NT2/D1 (cell line): ENCODE measurements at regions not wholly inside any gene's neighbourhood (a gene's known extent, or its start where the extent isn't known, plus 50 kb on each side); places are given as distances from the start of the nearest gene placed in this dataset.

Experiments used
- DNase-seq: peaks from one replicate; pipeline ENCODE4 v3.0.0-alpha.2; 2011; ENCODE audit warnings: low read depth, low spot score
- H3K27me3 ChIP-seq: 2 replicates; pipeline ENCODE4 v1.6.0; 2011; ENCODE audit warnings: mild to moderate bottlenecking; ENCODE audit not compliant: insufficient read length, insufficient read depth
- H3K36me3 ChIP-seq: 2 replicates; pipeline ENCODE4 v1.6.1; 2011; ENCODE audit warnings: mild to moderate bottlenecking, low read length, mixed read lengths; ENCODE audit not compliant: insufficient read depth, insufficient read length
- H3K4me1 ChIP-seq: 2 replicates; pipeline ENCODE4 v1.5.1; 2011; ENCODE audit not compliant: insufficient read depth, insufficient read length
- H3K4me3 ChIP-seq: 2 replicates; pipeline ENCODE4 v1.5.1; 2011; ENCODE audit warnings: low read depth; ENCODE audit not compliant: insufficient read length
- H3K9ac ChIP-seq: 2 replicates; pipeline ENCODE4 v1.6.0; 2011; ENCODE audit warnings: low read depth; ENCODE audit not compliant: insufficient read length
- H3K9me3 ChIP-seq: 2 replicates; pipeline ENCODE4 v1.5.1; 2011; ENCODE audit warnings: mild to moderate bottlenecking, low read length; ENCODE audit not compliant: insufficient read depth
- SUZ12 ChIP-seq: IDR thresholded peaks from 2 replicates; pipeline ENCODE4 v1.6.1; 2011; ENCODE audit not compliant: insufficient read length, insufficient read depth; ENCODE audit errors: extremely low read depth
- YY1 ChIP-seq: IDR thresholded peaks from 2 replicates; pipeline ENCODE4 v1.6.1; 2011; ENCODE audit not compliant: insufficient read length, insufficient read depth
- ZNF274 ChIP-seq: IDR thresholded peaks from 2 replicates; pipeline ENCODE4 v1.6.1; 2011; ENCODE audit warnings: mild to moderate bottlenecking, low read depth, low read length

DNA sequence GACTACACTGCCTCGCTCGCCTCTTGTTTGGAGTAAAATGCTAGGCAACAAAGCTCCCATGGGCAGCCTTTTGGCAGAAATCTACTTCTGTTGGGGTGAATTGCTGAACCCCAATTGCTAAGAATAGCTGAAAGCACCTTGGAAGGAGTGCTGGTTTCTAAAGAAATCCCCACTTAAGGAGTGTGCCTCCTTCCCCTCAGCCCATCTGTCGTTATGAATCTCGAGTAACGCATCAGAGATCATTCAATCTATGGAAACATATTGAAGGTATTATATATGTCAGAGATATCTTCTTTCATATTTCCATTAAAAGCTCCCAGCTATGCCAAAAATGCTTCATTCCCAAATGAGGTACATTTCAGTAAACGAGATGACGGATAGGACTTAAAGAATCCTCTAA lies 229.6 kb upstream of the BLID start:
- no peak overlapping the region for H3K4me3 ChIP-seq
- no peaks in the 10 kb centered on the region for H3K9me3 ChIP-seq
- no peaks in the 10 kb centered on the region for H3K36me3 ChIP-seq
- H3K27me3 ChIP-seq: no peaks in the 10 kb centered on the region
- no peaks in the 10 kb centered on the region for H3K4me1 ChIP-seq
- no peak overlapping the region for H3K9ac ChIP-seq
- DNase-seq: no peak
- no peak for TF ChIP-seq YY1
- no peak for TF ChIP-seq ZNF274
- no peak for TF ChIP-seq SUZ12

DNA sequence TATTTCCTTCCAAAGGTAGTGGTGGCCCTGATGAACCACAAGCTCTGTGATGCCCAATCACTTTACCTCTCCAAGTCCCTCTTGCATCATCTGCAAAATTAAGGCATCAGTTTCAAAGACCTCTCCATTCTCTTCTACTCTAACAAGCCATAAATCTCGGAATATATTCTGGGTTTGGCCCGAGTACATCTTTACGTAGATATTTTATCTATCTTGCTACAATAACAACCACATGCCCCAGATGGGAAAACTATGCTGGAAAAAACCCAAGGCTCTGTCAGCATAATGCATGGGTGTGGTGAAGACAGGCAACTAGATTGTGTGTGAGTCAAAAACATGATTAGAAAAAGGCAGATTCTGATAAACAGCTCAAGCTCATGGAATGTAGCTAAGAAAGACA lies 228.2 kb upstream of the BLID start:
- Histone ChIP-seq H3K9ac (no peak overlapping the region), H3K4me1 (no peaks in the 10 kb centered on the region), H3K9me3 (no peaks in the 10 kb centered on the region), H3K4me3 (no peak overlapping the region), H3K27me3 (no peaks in the 10 kb centered on the region), H3K36me3 (no peaks in the 10 kb centered on the region)
- DNase-seq: no peak
- TF ChIP-seq ZNF274: no peak
- TF ChIP-seq SUZ12: no peak
- no peak for TF ChIP-seq YY1

DNA sequence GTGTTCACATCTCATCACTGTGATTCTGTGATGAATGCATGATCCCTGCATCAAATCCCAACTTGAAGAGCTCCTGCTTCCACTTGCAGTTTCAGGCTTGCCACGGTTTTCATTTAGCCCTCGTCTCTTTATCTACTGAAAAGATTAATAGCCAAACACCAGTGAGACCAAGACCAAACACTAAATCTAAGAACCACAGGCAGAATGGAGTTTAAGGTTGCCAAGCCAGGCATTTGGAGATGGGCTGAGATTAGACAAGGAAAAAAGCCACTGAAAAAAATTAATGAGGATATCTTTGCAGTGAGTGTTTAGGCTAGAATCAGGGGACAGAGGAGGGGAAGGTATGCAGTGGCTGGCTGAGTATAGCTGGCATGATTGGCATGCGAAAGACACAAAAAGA lies 227.2 kb upstream of the BLID start:
- Histone ChIP-seq H3K36me3 (no peaks in the 10 kb centered on the region), H3K9me3 (no peaks in the 10 kb centered on the region), H3K4me1 (no peaks in the 10 kb centered on the region), H3K9ac (no peak overlapping the region), H3K4me3 (no peak overlapping the region), H3K27me3 (no peaks in the 10 kb centered on the region)
- no peak for DNase-seq
- TF ChIP-seq ZNF274: no peak
- no peak for TF ChIP-seq SUZ12
- TF ChIP-seq YY1: no peak

DNA sequence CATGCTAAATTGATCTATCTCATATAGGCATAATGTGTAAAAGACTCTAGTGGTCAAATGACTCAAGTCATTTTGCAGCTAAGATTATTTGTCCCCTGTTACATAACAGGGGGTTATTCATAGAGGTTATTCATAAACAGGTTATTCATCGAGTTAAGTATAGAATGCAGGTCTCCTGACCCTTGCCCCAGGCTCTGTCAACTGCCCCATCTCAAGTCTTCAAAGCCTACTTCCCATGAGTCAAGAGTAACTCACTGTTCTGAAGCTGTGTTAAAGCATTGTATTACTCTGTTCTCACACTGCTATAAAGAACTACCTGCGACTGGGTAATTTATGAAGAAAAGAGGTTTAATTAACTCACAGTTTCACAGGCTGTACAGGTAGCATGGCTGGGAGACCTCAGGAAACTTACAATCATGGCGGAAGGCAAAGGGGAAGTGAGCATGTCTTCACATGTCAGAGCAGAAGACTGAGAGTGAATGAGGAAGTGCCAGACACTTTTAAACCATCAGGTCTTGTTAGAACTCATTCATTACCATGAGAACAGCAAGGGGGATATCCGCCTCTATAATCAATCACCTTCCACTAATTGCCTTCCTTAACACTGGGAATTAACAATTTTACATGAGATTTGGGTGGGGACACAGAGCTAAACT lies 226.2 kb upstream of the BLID start:
- DNase-seq: no peak
- H3K36me3 ChIP-seq: no peaks in the 10 kb centered on the region
- TF ChIP-seq SUZ12 (no peak), YY1 (no peak), ZNF274 (no peak)

DNA sequence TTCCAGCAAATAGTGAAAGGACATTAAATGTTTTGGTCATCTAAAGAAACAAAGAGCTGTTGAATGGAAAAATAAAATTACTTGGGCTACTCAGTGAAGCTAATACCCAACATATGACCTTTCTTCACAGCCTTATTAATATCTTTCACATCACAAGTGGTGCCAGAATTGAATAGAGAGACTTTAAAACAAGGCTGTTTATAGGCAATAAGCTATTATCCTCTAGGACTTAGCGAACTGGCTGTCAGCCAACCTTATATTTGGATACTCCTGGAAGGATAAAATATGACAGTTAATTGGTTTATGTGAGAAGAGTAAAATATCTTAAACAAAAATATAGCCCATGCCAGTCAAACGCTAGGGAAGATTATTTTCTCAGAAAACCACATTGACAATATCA lies 225.5 kb upstream of the BLID start:
- TF ChIP-seq ZNF274: no peak
- TF ChIP-seq YY1: no peak
- TF ChIP-seq SUZ12: no peak
- Histone ChIP-seq H3K9me3 (no peaks in the 10 kb centered on the region), H3K4me1 (no peaks in the 10 kb centered on the region), H3K36me3 (no peaks in the 10 kb centered on the region), H3K27me3 (no peaks in the 10 kb centered on the region), H3K4me3 (no peak overlapping the region), H3K9ac (no peak overlapping the region)
- no peak for DNase-seq

More for the DNA sequence above, 226.2 kb upstream of the BLID start:
- Histone ChIP-seq H3K4me1 (no peaks in the 10 kb centered on the region), H3K9me3 (no peaks in the 10 kb centered on the region), H3K27me3 (no peaks in the 10 kb centered on the region), H3K9ac (no peak overlapping the region), H3K4me3 (no peak overlapping the region)

DNA sequence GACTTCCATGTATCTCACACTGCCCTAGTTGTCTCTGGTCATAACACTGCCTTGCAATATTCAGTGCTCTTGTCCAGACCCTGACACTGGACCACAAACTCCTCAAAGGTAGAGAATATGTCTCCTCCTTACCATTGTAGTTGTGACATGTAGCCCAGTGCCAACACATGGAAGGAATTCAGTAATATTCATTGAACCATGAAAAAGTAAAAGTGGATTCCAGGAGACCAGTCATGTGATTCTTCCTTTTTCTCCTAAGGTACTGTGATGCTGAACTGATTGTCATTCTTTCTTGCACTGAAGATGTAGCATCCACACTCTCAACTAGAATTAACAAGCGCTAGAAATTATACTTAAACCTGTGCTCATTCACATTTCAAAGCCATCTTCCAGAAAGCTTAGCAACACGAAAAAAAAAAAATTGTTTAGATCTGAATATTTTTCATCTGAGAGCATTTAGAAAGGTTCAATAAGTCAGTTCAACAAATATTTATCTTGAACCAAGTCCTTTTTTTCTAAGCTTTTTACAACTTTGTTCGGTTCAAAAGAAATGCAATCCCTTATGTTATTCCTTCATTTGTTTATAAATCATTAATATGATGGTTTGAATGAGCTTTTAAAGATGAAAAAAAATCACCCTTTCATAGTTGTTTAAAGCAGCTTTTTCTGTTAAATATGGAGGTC lies 224.7 kb upstream of the BLID start:
- H3K9ac ChIP-seq: no peak overlapping the region
- no peaks in the 10 kb centered on the region for H3K4me1 ChIP-seq
- H3K36me3 ChIP-seq: no peaks in the 10 kb centered on the region
- H3K9me3 ChIP-seq: no peaks in the 10 kb centered on the region
- no peaks in the 10 kb centered on the region for H3K27me3 ChIP-seq
- TF ChIP-seq YY1 (no peak), SUZ12 (no peak), ZNF274 (no peak)
- DNase-seq: no peak
- H3K4me3 ChIP-seq: no peak overlapping the region

DNA sequence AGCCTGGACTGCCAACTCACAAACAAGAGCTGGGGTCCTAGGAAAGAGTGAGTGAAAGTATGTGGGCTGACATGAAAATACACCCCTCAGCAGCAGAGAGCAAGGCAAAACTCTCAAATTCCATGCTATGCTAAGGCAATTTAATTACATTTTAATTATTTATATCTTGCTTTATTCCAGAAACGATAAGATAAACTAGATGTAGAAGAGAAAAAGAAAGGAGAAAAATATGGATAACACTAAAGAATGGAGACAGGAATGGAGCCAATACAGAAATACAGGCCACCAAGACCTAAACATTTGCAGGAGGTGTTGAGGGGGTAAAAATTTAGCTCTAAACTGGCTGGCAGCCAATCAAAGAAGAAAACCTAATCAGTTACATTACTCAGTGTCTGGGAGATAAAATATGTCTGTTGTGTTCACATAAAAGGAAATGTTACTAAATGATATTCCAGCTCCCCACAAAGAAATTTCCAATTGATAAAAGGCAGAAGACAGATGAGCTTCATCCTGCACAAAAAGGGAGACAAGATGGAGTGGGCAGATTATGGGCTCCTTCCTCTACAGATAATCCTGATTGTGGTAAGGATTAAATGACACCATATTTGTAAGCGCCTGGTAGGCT lies 223.5 kb upstream of the BLID start:
- Histone ChIP-seq H3K4me1 (no peaks in the 10 kb centered on the region), H3K9ac (no peak overlapping the region), H3K27me3 (no peaks in the 10 kb centered on the region), H3K36me3 (no peaks in the 10 kb centered on the region), H3K9me3 (no peaks in the 10 kb centered on the region), H3K4me3 (no peak overlapping the region)
- TF ChIP-seq SUZ12: no peak
- no peak for TF ChIP-seq ZNF274
- no peak for TF ChIP-seq YY1
- DNase-seq: no peak
